SHP77 (cell line): ENCODE measurements at regions not wholly inside any gene's neighbourhood (a gene's known extent, or its start where the extent isn't known, plus 50 kb on each side); places are given as distances from the start of the nearest gene placed in this dataset.

Source experiments
- DNase-seq, 2 experiments: peaks; one replicate each; lab custom pipeline; 2025; lab: John Stamatoyannopoulos, UW

DNA sequence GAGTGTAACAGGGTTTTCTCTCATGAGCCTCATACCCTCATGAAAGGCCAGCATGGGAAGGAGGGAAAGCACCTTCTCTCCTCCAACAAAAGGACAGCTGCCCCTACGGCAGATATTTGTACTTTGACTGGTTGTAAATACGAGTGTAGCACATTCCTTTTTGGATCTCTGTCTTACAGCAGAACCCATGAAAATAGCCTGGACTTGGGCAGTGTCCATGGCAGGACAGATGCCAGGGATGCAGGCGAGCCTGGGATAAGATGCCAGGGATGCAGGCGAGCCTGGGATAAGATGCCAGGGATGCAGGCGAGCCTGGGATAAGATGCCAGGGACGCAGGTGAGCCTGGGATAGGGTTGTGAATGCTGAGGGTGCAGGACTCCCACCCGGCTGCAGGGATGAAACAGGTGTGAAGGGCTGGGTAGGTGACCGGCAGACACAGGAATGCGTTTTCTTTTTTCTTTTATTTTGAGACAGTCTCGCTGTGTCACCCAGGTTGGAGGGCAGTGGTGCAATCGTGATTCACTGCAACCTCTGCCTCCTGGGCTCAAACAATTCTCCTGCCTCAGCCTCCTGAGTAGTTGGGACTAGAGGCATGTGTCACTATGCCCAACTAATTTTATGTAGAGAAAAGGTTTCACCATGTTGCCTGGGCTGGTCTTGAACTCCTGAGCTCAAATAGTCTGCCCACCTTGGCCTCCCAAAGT lies 120.0 kb downstream of the BEGAIN start:
- no peak for DNase-seq

DNA sequence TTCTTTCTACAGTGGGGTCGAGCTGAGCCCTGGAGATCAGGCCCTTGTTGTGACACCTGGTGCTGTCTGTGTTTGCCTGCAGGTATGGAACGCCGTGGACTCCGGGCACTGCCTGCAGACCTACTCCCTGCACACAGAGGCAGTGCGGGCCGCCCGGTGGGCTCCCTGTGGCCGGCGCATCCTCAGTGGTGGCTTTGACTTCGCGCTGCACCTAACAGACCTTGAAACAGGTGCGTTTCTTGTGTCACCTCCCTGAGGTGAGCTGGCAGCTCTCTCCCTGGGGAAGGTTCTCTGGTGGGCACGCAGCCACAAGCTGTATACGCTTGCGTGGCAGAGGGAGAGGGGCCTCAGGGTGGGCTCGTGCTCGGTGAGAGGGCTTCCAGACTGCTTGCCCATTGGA lies 119.3 kb downstream of the BEGAIN start:
- DNase-seq = no peak

DNA sequence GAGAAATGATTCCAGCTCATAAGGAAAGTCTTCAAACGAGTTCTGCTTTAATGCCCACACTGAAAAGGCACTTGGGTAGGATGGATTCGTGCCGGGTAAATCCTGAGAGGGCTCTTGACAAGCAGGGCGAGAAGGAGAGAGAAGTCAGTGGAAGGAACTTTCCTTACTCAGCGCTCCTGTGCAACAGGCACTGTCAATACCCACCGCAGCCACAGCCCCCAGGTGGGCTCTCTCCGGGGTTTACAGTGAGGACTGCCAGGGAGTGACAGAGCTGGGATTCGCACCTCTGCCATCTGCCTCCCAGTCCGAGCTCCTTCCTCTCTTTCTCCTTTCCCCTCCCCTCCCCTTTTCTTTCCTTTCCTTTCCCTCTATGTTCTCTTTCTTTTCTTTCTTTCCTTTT lies 118.7 kb downstream of the BEGAIN start:
- no peak for DNase-seq

DNA sequence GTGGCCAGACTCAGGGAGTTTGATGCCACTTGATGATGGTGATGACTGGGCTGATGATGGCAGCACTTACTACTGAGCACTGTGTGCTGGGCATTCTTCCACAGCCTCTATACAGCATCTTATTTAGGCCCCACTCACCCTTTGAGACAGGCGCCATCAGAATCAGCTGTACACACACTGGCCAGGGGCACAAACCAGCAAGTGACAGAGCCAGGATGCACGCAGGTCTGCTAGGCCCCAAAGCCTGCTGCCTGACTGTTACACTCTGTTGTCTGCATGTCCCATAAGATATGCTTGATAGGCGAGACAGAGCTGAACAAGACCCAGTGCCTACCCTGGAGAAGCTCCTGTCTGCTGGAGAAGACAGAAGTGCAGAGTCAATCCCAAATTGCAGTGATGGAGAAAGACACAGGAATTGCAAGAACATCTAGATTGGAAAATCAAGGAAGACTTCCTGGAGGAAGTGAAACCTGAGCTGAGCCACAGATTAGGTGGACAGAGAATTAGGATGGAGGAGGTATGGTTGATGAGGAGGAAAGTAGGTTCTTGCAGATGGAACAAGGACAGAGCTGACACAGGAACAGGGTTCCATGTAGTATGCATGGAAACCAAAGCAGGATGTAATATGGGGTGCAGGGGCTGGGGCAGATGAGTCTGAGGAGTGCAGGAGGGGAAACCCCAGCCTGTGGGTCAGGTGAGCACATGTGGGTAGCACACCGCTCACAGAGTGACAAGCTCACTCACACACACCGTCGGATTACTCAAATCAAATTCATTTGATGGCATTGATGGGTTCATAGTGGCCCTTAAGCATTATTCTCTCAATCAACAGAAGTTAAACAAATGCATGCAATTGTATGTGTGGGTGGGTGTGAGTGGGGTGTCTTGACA lies 117.3 kb downstream of the BEGAIN start:
- no peak for DNase-seq

DNA sequence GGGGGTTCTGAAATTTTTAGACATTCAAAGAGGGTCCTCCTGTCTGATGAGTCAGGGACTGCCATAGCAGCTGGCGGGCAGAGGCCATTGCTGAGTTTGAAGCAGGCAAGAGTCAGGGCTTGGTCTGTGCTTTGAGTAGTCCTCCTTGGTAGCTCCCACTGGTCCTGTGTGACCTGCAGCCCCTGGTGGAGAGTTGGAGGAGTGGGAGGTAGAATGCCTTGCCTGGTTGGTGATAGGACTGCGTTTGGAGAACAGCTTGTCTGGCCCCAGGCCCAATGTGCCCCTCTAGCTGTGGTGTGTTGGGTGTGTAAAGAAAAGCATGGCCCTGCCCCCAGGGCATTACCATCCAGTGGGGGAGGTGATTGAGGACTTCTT lies 116.7 kb downstream of the BEGAIN start:
- no peak for DNase-seq

DNA sequence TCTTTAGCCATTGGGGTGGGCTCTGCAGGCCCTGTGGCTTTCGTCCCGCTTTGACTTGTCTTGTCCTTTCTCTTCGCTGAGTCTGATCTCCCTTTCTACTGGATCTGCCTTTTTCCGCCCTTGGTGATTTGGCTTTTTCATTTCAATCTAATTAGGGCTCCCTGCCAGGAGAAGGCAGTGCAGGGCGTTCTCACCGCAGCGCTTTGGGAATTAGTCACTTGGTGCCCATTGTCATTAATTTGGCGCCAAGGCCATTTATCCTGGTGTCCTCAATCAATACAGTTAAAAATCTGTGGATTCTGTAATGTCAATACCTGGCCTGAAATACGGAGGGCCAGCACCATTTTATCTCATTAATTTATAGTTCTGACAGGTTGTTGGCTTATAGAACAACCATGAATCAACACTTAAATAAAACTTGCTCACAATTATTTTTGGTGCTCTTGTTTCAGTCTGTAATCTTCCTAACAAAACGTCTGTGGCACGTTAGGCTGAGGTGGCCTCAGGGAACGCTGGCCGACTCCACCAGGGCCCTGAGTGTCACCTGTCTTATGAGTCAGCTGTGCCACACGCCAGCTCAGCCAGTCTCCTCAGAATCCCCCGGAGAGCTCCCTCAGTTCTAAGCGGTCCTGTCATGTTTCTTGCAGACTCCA lies 115.7 kb downstream of the BEGAIN start:
- peak; percentile 84 to 86 for DNase-seq

DNA sequence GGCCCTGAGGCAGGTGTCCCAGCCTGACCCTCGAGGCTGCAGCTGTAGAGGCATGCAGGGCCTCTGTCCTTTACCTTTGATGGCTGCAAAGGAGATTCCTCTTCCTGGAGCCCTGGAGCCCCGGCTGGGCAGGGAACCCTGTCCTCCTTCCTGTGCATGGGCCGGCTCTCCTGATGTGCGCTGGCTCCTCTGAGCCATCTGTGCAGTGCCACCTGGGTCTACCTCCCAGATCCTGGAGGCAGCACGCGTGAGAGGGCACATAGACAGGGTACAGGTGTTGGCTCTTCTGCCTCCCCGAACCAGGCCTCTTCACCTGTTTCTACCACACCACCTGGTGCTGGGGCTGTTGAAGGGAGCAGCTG lies 115.1 kb downstream of the BEGAIN start:
- DNase-seq = peak; percentile 97 to 98

DNA sequence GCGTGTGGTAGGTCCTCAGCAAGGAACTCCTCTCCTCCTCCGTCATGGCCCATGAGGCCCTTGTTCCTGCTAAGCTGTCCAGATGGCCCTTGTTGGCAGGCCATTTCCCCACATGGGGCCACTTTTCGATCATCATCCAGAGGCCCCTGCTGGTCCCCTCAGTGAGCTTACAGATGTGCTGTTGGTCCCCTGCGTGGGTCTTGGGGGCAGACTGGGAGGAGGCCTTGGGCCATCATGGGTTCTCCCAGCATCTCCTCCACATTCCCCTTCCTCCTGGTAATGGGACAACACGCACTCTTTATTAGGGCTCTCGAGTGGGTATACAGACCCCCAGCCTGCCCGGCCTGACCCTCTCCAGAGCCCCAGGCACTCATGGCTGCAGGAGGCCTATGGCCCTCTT lies 114.7 kb downstream of the BEGAIN start:
- no peak for DNase-seq

DNA sequence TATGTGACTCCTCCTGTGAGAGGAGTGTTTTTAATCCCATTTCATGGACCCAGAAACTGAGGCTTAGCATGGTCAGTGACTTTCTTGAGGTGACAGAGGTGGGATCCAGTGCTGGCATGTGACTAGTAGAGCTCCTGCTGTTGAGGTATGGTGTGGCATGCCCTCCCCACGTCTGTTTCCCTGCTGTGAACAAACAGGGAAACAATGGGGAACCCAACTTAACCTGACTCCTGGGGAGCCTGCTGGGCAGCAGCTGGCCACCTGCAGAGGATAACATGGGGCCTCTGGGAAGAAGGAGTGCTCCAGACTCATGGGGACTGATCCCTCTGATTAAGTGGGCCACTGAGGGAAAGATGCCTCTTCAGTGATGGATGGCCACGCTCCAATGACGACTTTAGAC lies 114.0 kb downstream of the BEGAIN start:
- DNase-seq = no peak

DNA sequence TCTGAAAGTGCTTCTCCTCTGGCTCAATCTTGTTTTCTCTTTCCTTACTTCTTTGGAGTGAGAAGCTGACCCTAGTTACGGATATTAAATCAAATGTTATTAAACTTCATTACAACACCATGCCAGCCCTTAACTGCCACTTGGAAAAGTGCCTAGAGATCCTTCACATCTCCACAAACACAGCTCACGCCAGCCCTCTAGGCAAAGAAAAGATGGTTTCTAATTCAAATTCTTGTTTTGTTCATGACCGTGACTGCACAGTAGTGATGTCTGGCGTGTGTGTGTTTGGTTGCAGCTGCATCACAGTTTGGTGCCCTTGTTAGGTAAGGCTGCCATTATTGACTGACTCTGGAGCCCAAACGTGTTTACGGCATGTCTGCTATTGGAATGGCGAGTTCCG lies 113.0 kb downstream of the BEGAIN start:
- no peak for DNase-seq

DNA sequence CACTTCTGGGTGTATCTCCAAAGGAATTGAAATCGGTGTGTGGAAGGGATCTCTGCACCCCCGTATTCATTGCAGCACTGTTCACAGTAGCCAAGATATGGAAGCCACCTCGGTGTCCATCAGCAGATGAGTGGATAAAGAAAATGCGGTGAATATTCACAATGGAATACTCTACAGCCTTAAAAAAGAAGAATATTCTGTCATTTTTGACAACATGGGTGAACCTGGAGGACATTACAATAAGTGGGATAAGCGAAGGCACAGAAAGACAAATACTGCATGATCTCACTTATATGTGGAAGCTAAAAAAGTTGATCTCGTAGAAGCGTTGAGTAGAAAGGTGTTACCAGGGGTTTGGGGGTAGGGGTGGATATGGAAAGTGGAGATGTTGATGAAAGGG lies 111.9 kb downstream of the BEGAIN start:
- no peak for DNase-seq

DNA sequence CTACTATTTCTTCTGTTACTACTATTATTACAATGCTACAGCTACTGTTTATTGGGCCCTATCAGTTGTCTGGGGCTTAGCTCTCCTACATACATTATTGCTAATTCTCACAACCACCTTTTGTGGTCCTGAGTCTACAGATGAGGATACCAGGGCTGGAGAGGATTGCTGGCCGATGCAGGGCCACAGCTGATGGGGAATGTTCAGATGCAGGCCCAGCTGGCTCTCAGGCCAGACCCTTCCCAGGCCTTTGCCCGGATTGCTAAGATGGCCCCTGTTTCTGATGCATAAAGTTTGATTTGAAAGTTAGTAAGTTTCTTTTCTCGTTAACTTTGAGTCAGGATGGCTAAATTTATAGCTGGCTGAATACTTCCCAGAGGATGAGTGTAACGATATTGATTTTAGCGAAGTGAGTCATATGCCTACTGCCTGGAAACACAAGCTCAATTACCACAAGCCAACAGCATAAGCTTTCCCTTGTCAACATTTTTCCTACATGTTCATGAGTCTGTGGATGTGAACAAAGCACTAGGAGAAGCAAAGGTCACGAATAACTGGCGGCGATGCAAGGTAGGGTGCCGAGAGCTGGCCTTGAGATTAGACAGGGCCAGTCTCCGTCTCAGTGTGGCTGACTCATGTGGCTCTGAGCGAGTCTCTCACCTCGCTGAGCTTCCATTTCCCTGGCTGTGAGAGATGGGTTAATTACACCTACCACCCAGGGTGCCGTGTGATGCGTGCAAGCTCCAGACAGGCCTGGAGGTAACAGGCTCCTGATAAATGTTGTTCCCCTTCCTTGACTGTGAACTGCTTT lies 111.0 kb downstream of the BEGAIN start:
- peak; percentile 57 to 67 for DNase-seq

DNA sequence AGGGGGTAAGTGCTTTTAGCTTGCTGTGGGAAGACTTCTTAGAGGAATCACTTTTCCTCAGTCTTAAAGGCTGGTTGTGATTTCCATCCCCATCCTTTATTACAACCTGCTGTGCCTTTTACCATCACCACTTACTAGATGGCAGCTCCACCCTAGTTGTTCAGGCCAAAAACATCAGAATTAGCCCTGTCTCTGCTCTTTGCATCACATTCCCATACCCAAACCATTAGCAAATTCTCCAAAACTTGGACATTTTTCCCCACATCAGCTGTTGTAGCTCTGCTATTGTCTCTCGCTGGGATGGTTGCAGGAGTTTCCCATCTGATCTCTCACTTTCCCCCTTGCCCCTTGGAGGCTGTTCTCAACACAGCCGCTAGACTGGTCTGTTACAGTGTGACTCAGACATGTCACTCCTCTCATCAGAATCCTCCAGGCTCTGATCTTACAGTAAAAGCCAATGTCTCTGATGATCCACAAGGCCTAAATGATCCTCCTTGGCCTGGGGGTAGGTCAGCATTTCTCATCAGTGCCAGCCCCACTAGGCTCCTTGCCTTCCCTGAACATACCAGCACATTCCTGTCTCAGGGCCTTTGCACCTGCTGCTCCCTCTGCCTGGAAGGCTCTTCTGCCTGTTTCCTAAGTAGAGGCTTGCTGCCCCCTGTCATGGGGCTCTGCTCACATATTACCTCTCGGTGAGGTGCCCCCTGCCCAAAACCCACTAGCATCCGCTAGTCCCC lies 102.5 kb downstream of the BEGAIN start:
- no peak for DNase-seq

DNA sequence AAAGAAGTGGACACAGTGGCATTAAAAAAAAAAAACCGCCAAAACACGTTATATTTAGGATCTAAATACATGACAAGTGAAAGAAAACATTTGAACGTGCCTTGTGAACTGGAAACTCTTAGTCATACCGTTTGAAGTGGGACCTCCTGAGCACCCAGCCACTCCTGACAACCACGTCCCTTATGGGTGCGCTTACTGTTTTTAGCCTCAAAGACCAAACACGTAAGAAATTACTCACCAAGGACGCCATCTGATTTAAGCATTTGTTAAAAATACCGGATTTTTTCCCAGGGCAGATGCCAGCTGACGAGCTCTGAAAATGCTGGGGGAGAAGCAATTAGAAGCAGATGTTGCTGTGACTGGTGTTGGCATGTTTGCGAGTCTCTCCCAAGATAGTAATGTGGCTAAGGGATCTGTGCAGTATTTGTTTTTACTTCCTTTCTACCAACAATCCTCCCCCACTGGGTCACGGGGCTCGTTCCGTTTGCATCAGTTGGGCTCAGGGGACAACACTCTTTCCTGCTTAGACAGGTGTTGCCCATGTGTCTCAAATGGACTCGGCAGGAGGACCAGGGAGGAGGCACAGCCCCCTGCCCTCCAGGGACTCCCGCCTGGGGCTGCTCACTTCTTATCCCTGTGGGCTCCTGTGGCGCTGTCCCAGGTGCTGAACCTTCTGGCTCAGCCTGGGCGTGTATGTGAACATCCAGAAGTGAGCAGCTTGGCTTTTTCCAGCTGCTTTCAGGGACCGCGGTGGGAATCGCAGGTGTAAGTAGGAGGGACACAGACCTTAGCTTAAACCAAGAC lies 101.0 kb downstream of the BEGAIN start:
- DNase-seq = peak; percentile 66 to 73
